Heart left ventricle (tissue), 16 donors: ENCODE measurements at regions not wholly inside any gene's neighbourhood (a gene's known extent, or its start where the extent isn't known, plus 50 kb on each side); places are given as distances from the start of the nearest gene placed in this dataset.

Source experiments
- ATAC-seq, 4 donors: fragments of 200-7000 bp; cut with Tn5 transposase; one replicate each; pipeline ENCODE4 v1.9.1; 2020 to 2022; ENCODE audit warnings: moderate library complexity in 4 of 4, mild to moderate bottlenecking in 3 of 4, moderate number of reproducible peaks in 1 of 4
- DNase-seq, 5 donors: peaks; one replicate each; pipeline ENCODE4 v3.0.0-alpha.2; 2020
- H3K27ac ChIP-seq, 12 donors: fragments of 200-600 bp; sonication (generic) in 4 of 12; one replicate each; pipeline versions ENCODE4 v1.5.0 to v1.8.0; 2016 to 2022; ENCODE audit warnings: mild to moderate bottlenecking in 2 of 12
- H3K27me3 ChIP-seq, 9 donors: fragments of 200-600 bp; sonication (generic) in 2 of 9; one replicate each; pipeline versions ENCODE4 v1.5.1 to v1.8.0; 2016 to 2022; ENCODE audit warnings: mild to moderate bottlenecking in 3 of 9
- H3K36me3 ChIP-seq, 9 donors: fragments of 200-600 bp; sonication (generic) in 2 of 9; one replicate each; pipeline versions ENCODE4 v1.5.0 to v1.8.0; 2018 to 2022; ENCODE audit warnings: mild to moderate bottlenecking in 2 of 9
- H3K4me1 ChIP-seq, 12 donors: fragments of 200-600 bp; sonication (generic) in 4 of 12; one replicate each; pipeline versions ENCODE4 v1.5.0 to v1.8.0; 2016 to 2022; ENCODE audit warnings: mild to moderate bottlenecking in 3 of 12
- H3K4me3 ChIP-seq, 12 donors: fragments of 200-600 bp; sonication (generic) in 4 of 12; one replicate each; pipeline versions ENCODE4 v1.5.0 to v1.8.0; 2017 to 2022; ENCODE audit warnings: mild to moderate bottlenecking in 9 of 12, moderate library complexity in 4 of 12
- H3K9me3 ChIP-seq, 12 donors: fragments of 200-600 bp; sonication (generic) in 4 of 12; one replicate each; pipeline versions ENCODE4 v1.5.0 to v1.8.0; 2016 to 2022; ENCODE audit warnings: mild to moderate bottlenecking in 1 of 12
- CTCF ChIP-seq, 12 donors: fragments of 200-600 bp; sonication (generic) in 4 of 12; IDR thresholded peaks; one replicate each; pipeline versions ENCODE4 v1.5.0 to v1.8.0; 2018 to 2022; ENCODE audit warnings: antibody characterized with exemption in 12 of 12, mild to moderate bottlenecking in 5 of 12
- POLR2A ChIP-seq, 2 donors: fragments of 450-650 bp; IDR thresholded peaks; one replicate each; pipeline ENCODE4 v1.6.1; 2017; ENCODE audit warnings: antibody characterized with exemption in 2 of 2, mild to moderate bottlenecking in 2 of 2, moderate library complexity in 2 of 2
- WGBS, 4 donors: extraction: QIAGEN DNeasy Blood & Tissue Kit in 2 of 4; methylation state at CpG; one replicate each; pipeline versions ENCODE4 v1.1.5 to v1.1.7; 2013 to 2018; 5-methylcytosine and 5-hydroxymethylcytosine counted together
- intact Hi-C, 10 donors: fragments of 100-400 bp; cut with DNase I; formaldehyde crosslinking; loops; one replicate each; pipeline versions ENCODE4 v1.11.1 to v1.14.2; 2022
- donor health status: ischemic (EF 13 %, LVEDD 7.1; RV severe dilation, severe dysfunction).
- donor health status: healthy with polysubstance abuse.
- donor health status: DM: no; HTN: yes; CAD: no.
- donor health status: DM: no; HTN: no; CAD: no.
- donor health status: ischemic (EF 25% LVEDD 6.9; RV normal size, moderate dysfunction).
- donor health status: ischemic (EF 25% LVEDD 5.7; RV mildly dilated, moderate dysfunction).
- donor health status: healthy.
- donor health status: DM: yes; HTN: yes; CAD: no.
- donor health status: ischemic (EF 35%, LVEDD 5.7; RV mildly dilated, moderate dysfunction).
- donor health status: nonischemic (EF 11% LVEDD 7.7; RV severe dilation, severe dysfunction).
- donor health status: DM: yes; HTN: yes; CAD: no.
- donor health status: PGD.
- donor health status: ischemic (EF 29% LVEDD 5.4; RV normal size, mild dysfunction).
- donor health status: nonischemic (EF 23%, LVEDD 6.1; RV moderate dilation, normal function).

GRCh38 chr2:183678908-183679307 lies 554.7 kb downstream of the NUP35 start:
- intact Hi-C loops = no loop called here
- no peak overlapping the region for H3K4me3 ChIP-seq
- H3K4me1 ChIP-seq = no peaks in the 10 kb centered on the region
- H3K36me3 ChIP-seq = no peaks in the 10 kb centered on the region
- DNase-seq = no peak
- peaks cover 0 to 8% (median 0%) of the 10 kb centered on the region in 12 donors for H3K9me3 ChIP-seq
- WGBS, 4 donors = 73 to 86% (median 82%) methylated on average over 5 of the region's 5 CpGs
- no peak for ATAC-seq
- no peaks in the 10 kb centered on the region for H3K27me3 ChIP-seq
- TF ChIP-seq POLR2A (IDR thresholded peaks at IDR 0.05) = no peak
- no peak overlapping the region for H3K27ac ChIP-seq

GRCh38 chr2:183680573-183680972 lies 556.3 kb downstream of the NUP35 start:
- Histone ChIP-seq H3K27me3 (no peaks in the 10 kb centered on the region), H3K36me3 (no peaks in the 10 kb centered on the region), H3K4me1 (no peaks in the 10 kb centered on the region), H3K9me3 (peaks cover 0 to 14% (median 0%) of the 10 kb centered on the region in 12 donors), H3K4me3 (no peak overlapping the region), H3K27ac (no peak overlapping the region)
- ATAC-seq = no peak
- 62 to 87% (median 67%) methylated on average over 2 of the region's 2 CpGs for whole genome bisulfite sequencing, 4 donors
- no peak for DNase-seq
- intact Hi-C loops = no loop called here
- no peak for TF ChIP-seq POLR2A (IDR thresholded peaks at IDR 0.05)
- TF ChIP-seq CTCF (IDR thresholded peaks at IDR 0.05) = no peak

GRCh38 chr2:183684686-183685085 lies 560.4 kb downstream of the NUP35 start:
- no peaks in the 10 kb centered on the region for H3K27me3 ChIP-seq
- H3K27ac ChIP-seq = no peak overlapping the region
- H3K36me3 ChIP-seq = no peaks in the 10 kb centered on the region
- no peaks in the 10 kb centered on the region for H3K4me1 ChIP-seq
- H3K9me3 ChIP-seq = peaks cover 0 to 14% (median 0%) of the 10 kb centered on the region in 12 donors
- TF ChIP-seq CTCF (IDR thresholded peaks at IDR 0.05) (no peak), POLR2A (IDR thresholded peaks at IDR 0.05) (no peak)
- ATAC-seq (no peak), DNase-seq (no peak)
- 83 to 92% (median 90%) methylated on average over 2 of the region's 2 CpGs for WGBS, 4 donors
- intact Hi-C loops = no loop called here
- H3K4me3 ChIP-seq = no peak overlapping the region

GRCh38 chr2:183696028-183696427 lies 571.8 kb downstream of the NUP35 start:
- H3K4me1 ChIP-seq = no peaks in the 10 kb centered on the region
- H3K9me3 ChIP-seq = peaks cover 0 to 23% (median 7%) of the 10 kb centered on the region in 12 donors
- TF ChIP-seq POLR2A (IDR thresholded peaks at IDR 0.05) = no peak
- H3K27me3 ChIP-seq = no peaks in the 10 kb centered on the region
- no peak overlapping the region for H3K4me3 ChIP-seq
- DNase-seq = no peak
- no peak for ATAC-seq
- 48 to 64% (median 54%) methylated on average over 4 of the region's 4 CpGs for WGBS, 4 donors
- no peaks in the 10 kb centered on the region for H3K36me3 ChIP-seq
- no peak overlapping the region for H3K27ac ChIP-seq
- intact Hi-C loops = loop anchor here in 4 of 10 donors (5.0 to 10.0 kb wide), 3 partner anchors 441 to 451 kb away; no protein-coding TSS in a partner anchor

- ATAC-seq = no peak
- no peaks in the 10 kb centered on the region for H3K36me3 ChIP-seq
- H3K27ac ChIP-seq = no peak overlapping the region
- 60 to 82% (median 69%) methylated on average over 1 of the region's 1 CpG for WGBS, 4 donors
- no peak for DNase-seq
- H3K9me3 ChIP-seq = peaks cover 0 to 12% (median 0%) of the 10 kb centered on the region in 12 donors
- H3K4me1 ChIP-seq = no peaks in the 10 kb centered on the region
- H3K27me3 ChIP-seq = no peaks in the 10 kb centered on the region
- no peak overlapping the region for H3K4me3 ChIP-seq
- no peak for TF ChIP-seq POLR2A (IDR thresholded peaks at IDR 0.05)
- TF ChIP-seq CTCF (IDR thresholded peaks at IDR 0.05) = no peak
- intact Hi-C loops = no loop called here
These were observed 585.6 kb downstream of the NUP35 start for GRCh38 chr2:183709829-183710228.
